ENCODE measurements at regions not wholly inside any gene's neighbourhood (a gene's known extent, or its start where the extent isn't known, plus 50 kb on each side); places are given as distances from the start of the nearest gene placed in this dataset.

DNA sequence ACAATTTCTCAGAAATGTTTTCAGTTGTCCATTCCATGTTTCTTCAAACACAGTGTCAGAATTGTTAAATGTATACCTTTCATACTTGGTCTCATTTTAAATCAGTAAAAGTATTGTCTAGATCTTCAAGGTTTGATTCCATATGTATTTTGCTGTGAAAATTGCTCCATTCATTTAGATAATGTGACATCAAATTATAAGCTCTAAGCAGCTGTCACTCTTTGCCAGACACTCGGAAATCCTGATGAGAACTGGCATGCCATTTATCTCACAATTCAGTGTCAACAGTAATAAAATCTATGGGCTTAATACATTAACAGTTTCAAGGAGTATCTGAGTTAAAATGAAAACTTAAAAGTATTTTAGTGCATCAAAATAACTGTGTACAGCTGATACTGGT is 1025.3 kb upstream of the EPHA6 start:
- H3K36me3 Mint-ChIP-seq (ENCODE audit: insufficient read depth, unreplicated experiment) = no peaks in the 10 kb centered on the region
- H3K4me1 Mint-ChIP-seq (ENCODE audit: low read depth, unreplicated experiment) = no peaks in the 10 kb centered on the region
- H3K4me3 Mint-ChIP-seq (ENCODE audit: unreplicated experiment) = no peak overlapping the region
- POLR2A ChIA-PET = no interaction called here
- CTCF ChIA-PET = no interaction called here
- intact Hi-C loops (cut with micrococcal nuclease; ENCODE audit: unreplicated experiment) = no loop called here
- TF ChIP-seq CTCF (IDR thresholded peaks at IDR 0.05; ENCODE audit: insufficient read depth in 1 of 2, low read depth in 1 of 2, low read length in 1 of 2, severe bottlenecking in 1 of 2, unreplicated experiment in 1 of 2) = no peak
- DNase-seq = no peak
- no peak overlapping the region for H3K27ac Mint-ChIP-seq (ENCODE audit: unreplicated experiment)
- H3K36me3 ChIP-seq (ENCODE audit: control insufficient read depth, insufficient read depth, low read length) = no peaks in the 10 kb centered on the region
- no peaks in the 10 kb centered on the region for H3K9me3 Mint-ChIP-seq (ENCODE audit: unreplicated experiment)
- no peaks in the 10 kb centered on the region for H3K9me3 ChIP-seq
- H3K4me3 ChIP-seq (ENCODE audit: low read depth, low read length) = no peak overlapping the region
- no TSS peak for BruUV-seq (replicated peaks)
- H3K27me3 Mint-ChIP-seq (ENCODE audit: insufficient read depth, unreplicated experiment) = no peaks in the 10 kb centered on the region
- no peaks in the 10 kb centered on the region for H3K4me1 ChIP-seq
- no peaks in the 10 kb centered on the region for H3K27me3 ChIP-seq (replicated peaks; ENCODE audit: control insufficient read depth, insufficient read depth, low read length)

GRCh38 chr3:95797081-95797480 is 1017.3 kb upstream of the EPHA6 start:
- Mint-ChIP-seq H3K4me3 (ENCODE audit: unreplicated experiment) (no peak overlapping the region), H3K9me3 (ENCODE audit: unreplicated experiment) (no peaks in the 10 kb centered on the region), H3K27me3 (ENCODE audit: insufficient read depth, unreplicated experiment) (no peaks in the 10 kb centered on the region), H3K36me3 (ENCODE audit: insufficient read depth, unreplicated experiment) (no peaks in the 10 kb centered on the region), H3K27ac (ENCODE audit: unreplicated experiment) (no peak overlapping the region), H3K4me1 (ENCODE audit: low read depth, unreplicated experiment) (no peaks in the 10 kb centered on the region)
- ChIA-PET CTCF (no interaction called here), POLR2A (no interaction called here)
- Histone ChIP-seq H3K4me1 (no peaks in the 10 kb centered on the region), H3K9me3 (no peaks in the 10 kb centered on the region), H3K36me3 (ENCODE audit: control insufficient read depth, insufficient read depth, low read length) (no peaks in the 10 kb centered on the region), H3K27me3 (replicated peaks; ENCODE audit: control insufficient read depth, insufficient read depth, low read length) (no peaks in the 10 kb centered on the region), H3K4me3 (ENCODE audit: low read depth, low read length) (no peak overlapping the region)
- no peak for DNase-seq
- BruUV-seq (replicated peaks) = no TSS peak
- TF ChIP-seq CTCF (IDR thresholded peaks at IDR 0.05; ENCODE audit: insufficient read depth in 1 of 2, low read depth in 1 of 2, low read length in 1 of 2, severe bottlenecking in 1 of 2, unreplicated experiment in 1 of 2) = no peak
- intact Hi-C loops (cut with micrococcal nuclease; ENCODE audit: unreplicated experiment) = no loop called here

DNA sequence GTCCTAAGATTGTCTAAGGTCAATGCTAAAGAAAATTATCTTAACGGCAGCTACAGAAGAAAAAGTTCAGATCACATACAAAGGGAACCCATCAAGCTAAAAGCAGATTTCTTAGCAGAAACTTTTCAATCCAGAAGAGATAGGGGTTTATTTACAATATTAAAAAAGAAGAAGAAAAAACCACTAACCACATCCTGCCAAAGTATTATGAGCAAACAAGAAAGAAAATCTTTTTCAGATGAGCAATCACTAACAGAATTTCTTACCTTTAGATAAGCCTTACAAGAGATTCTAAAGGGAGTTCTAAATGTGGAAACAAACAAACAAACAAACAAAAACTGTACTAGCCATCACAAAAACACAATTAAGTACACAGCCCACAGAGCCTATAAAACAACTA is 1015.8 kb upstream of the EPHA6 start:
- no peaks in the 10 kb centered on the region for H3K36me3 ChIP-seq (ENCODE audit: control insufficient read depth, insufficient read depth, low read length)
- ChIA-PET CTCF (no interaction called here), POLR2A (no interaction called here)
- no TSS peak for BruUV-seq (replicated peaks)
- Mint-ChIP-seq H3K4me1 (ENCODE audit: low read depth, unreplicated experiment) (no peaks in the 10 kb centered on the region), H3K4me3 (ENCODE audit: unreplicated experiment) (no peak overlapping the region), H3K36me3 (ENCODE audit: insufficient read depth, unreplicated experiment) (no peaks in the 10 kb centered on the region), H3K9me3 (ENCODE audit: unreplicated experiment) (no peaks in the 10 kb centered on the region), H3K27me3 (ENCODE audit: insufficient read depth, unreplicated experiment) (no peaks in the 10 kb centered on the region), H3K27ac (ENCODE audit: unreplicated experiment) (no peak overlapping the region)
- DNase-seq = no peak
- H3K9me3 ChIP-seq = no peaks in the 10 kb centered on the region
- intact Hi-C loops (cut with micrococcal nuclease; ENCODE audit: unreplicated experiment) = no loop called here
- no peaks in the 10 kb centered on the region for H3K27me3 ChIP-seq (replicated peaks; ENCODE audit: control insufficient read depth, insufficient read depth, low read length)
- no peak for TF ChIP-seq CTCF (IDR thresholded peaks at IDR 0.05; ENCODE audit: insufficient read depth in 1 of 2, low read depth in 1 of 2, low read length in 1 of 2, severe bottlenecking in 1 of 2, unreplicated experiment in 1 of 2)
- no peaks in the 10 kb centered on the region for H3K4me1 ChIP-seq
- no peak overlapping the region for H3K4me3 ChIP-seq (ENCODE audit: low read depth, low read length)

Data from Caco-2 (cell line).